Keratinocyte (primary cell): ENCODE measurements at regions not wholly inside any gene's neighbourhood (a gene's known extent, or its start where the extent isn't known, plus 50 kb on each side); places are given as distances from the start of the nearest gene placed in this dataset.

Experiments used
- CTCF ChIP-seq, 3 experiments: IDR thresholded peaks in 1 of 3; conservative IDR thresholded peaks in 1 of 3; optimal IDR thresholded peaks in 1 of 3; 2 replicates in 2 of 3; 3 replicates in 1 of 3; pipeline versions ENCODE3 to v1.5.1; 2011; ENCODE audit warnings: low read length in 3 of 3, mild to moderate bottlenecking in 3 of 3, moderate library complexity in 2 of 3, control low read depth in 1 of 3, inconsistent platforms in 1 of 3; ENCODE audit not compliant: insufficient read depth in 2 of 3; ENCODE audit errors: extremely low read depth in 1 of 3
- EZH2 ChIP-seq: IDR thresholded peaks from one replicate; pipeline ENCODE4 v1.6.1; 2012; ENCODE audit warnings: inconsistent platforms, mild to moderate bottlenecking, low read length, moderate library complexity

GRCh38 chr7:68491523-68492358 lies 1106.5 kb upstream of the AUTS2 start:
- TF ChIP-seq CTCF (optimal IDR thresholded peaks at IDR 0.05 in 1 of 3, IDR thresholded peaks at IDR 0.05 in 1 of 3, conservative IDR thresholded peaks at IDR 0.05 in 1 of 3; ENCODE audit: extremely low read depth in 1 of 3, insufficient read depth in 2 of 3, low read length in 3 of 3) = no peak
- TF ChIP-seq EZH2 = no peak
